NCI-H1436 (cell line): ENCODE measurements at regions not wholly inside any gene's neighbourhood (a gene's known extent, or its start where the extent isn't known, plus 50 kb on each side); places are given as distances from the start of the nearest gene placed in this dataset.
A peak's percentile ranks its signal among the peaks of the same experiment; 100 is the strongest.

Experiments used
- DNase-seq: peaks from one replicate; lab custom pipeline; 2025; lab: John Stamatoyannopoulos, UW

DNA sequence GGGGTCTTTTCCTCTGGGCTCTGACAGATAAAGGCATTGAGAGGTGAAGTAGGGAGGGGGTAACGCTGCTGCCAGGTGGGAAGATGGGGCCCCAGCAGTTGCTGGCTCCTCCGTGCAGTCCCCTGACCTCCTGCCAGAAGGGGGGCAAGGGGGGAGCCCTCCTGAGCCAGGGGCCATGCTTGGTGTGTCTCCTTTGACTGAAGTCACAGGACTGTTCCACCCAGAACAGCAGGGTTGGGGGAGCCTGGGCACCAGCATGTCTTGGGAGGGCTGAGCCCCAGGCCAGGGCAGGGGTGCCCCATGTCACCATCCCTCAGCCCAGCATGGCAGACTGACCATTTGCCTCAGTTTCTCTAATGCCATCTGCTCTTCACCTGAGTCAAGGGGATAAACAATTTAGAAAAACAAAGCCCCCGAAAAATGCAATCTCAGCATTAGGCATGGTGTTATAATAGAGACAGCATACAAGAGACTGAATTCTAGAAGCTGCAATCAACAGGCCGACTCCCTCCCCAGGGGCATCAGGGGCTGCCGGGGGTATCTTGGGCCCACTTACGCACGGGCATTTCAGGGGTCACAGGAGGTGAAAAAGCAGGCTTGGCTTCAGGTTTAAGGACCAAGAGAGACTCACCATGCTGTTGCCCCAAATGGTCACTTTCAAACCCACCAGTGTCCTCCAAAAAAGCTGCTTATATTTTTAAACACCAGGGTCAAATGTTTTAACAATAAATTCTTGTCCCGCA lies 108.6 kb upstream of the GPR26 start:
- no peak for DNase-seq

DNA sequence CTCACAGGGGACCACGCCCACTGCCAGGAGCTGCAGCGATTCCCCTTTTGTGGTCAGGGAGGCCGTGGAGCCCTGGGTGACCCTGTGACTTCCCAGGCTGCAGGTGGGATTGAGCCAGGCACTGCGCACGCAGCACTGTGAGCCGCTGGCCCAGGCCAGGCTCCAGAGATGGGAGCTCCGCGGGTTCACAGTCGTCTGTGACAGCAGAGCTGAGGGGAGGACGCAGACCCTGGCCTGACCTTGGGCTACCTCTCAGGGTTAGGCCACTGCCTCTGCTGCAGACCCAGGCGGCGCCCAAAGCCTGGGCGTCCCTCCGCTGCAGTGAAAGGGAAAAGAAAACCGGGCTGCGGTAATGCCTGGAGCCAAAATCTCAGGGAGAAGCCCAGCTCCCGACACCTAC lies 107.5 kb upstream of the GPR26 start:
- no peak for DNase-seq

DNA sequence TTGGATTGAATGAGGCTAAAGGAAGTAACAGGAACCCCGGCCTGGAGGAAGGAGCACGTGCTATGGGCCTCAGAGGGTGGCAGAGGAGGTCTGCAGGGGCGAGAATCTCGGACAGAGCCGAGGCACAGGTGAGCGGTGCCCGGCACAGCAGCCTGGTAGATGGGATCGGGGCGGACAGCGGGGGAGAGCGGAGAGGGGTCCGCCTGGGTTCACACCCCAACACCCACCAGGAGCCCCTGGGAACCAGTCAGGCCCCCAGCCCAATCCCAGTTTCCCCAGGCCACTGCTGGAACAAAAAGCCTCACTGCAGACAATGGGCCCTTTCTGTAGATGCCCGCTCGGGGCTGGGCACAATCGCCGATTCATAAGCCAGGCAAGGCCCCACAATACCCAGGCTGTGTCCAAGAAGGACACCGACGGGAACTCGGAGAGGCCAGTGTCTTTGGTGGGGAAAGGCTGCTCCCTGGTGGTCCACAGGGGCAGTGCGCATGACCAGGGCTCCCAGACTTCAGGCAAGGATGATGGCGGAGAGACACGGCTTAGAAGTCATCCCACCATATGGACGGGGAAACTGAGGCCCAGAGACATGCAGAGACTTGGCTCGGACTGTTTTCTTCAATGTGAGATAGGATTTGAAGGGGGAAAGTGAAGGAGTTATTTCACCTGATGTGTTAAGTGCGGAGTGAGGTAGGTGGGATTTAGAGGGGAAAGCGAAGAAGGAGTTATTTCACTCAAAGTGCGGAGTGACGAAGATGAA lies 106.9 kb upstream of the GPR26 start:
- peak; percentile 78 for DNase-seq

DNA sequence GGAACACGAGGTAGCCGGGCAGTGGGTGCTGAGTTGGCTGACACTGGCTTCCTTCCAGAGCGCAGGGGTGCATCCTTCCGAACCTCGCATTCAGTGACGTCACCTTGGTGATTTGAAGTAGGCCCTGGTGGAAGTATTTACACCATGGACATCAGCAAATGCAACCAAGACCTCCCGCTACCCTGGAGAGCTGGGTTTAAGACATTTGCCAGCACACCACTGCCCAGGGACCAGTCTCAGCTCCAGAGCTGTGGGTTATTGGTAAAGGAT lies 106.4 kb upstream of the GPR26 start:
- no peak for DNase-seq

DNA sequence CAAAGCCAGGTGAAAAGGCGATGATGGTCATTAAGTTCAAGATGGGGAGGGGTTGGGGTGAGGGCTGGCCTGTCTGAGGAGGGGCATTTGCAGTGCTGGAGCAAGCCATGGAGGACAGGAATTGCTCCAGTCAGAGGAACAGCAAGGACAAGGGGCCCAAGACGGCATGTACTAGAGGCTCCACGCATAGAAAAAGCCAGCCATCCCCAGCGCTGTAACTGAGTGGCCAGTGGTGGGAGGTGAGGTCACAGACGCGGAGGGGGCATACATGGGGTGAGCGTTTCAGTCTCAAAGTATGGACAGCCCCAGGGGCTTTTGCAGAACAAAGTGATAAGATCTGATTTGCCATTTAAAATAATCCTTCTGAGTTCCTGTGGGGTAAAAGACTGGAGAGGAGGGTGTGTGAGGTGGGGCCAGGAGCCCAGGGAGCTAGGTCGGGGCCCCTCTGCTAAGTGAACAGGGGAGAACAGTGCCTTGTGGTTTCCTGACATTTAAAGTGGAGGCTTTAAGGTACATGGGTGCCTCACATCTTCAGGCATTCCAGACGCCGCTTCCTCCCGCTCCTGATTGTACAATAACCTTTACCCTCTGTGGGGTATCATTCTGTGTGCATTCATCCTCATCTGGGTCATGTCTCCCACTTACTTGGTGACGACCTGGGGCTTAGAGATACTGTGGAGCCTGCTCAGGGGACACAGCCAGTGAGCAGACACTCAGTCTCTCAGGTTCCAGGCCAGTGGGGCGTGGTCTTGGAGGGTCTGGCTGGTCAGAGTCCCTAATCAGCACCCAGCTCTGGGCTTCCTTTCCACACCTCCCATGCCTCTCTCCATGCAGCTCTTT lies 105.6 kb upstream of the GPR26 start:
- DNase-seq, result no peak

DNA sequence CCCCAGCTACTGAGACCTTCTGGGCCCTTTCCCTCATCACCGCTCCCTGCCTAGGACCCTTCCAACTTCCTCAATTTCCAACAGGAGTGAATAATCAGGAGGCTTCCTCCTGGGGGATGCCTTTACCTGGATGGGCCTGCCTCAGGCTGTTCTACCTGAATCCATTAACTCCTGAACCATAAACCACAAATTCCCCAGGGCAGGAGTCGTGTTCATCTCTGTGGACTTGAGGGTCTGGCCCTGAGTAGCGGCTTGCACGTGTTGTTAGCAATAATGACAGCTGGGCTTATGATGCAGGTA lies 105.1 kb upstream of the GPR26 start:
- no peak for DNase-seq

DNA sequence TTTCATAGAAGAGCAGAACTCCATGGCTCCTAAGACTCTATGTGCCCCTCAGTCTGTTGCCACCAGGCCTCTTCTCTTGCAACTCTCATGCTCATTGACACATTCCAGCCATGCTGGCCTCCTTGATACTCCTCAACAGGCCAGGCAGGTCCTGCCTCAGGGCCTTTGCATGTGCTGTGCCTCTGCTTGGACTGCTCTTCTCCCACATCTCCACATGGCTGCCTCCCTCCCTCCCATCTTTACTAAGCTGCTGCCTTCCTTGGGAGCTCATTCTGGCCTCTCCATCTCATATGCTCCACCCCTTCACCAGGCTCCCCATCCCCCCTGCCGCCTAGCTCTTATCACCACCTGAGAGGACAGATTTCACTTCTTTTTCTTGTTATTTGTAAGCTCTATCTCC lies 103.8 kb upstream of the GPR26 start:
- no peak for DNase-seq

DNA sequence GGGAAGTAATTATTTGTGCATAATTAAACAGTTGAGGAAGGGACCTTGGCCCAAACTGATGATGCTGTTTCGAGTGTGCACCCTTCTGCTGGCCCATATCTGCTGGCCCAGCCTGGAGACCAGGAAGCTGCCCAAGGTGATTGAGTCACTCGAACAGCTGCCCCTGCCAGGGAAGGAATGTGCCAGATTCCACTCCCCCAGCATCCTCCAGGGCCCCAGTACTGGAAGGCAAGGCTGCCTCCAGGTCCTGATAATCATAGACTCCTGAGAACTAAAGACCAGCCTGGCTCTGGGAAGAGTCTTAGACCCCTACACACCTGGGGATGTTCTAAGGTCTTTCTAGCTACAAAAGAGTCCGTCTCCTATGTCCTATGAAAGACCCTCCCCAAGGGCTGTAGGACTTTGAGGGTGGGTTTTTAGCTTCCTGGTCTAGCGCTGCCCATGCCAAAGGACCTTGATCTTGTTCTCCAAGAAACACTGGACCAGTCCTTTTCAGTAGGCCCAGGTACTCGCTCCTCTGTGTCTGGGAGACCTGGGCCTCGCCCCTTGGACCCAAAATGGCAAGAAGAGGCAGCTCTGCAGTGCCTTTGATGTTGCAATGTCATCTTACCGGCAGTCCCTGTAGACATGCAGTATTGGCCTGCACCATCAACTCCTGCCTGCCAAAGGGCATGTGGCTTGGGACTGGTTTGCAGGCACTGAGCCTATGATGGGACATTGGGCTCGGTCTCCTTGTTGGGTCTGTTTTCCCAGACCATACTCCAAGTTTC lies 103.2 kb upstream of the GPR26 start:
- no peak for DNase-seq

DNA sequence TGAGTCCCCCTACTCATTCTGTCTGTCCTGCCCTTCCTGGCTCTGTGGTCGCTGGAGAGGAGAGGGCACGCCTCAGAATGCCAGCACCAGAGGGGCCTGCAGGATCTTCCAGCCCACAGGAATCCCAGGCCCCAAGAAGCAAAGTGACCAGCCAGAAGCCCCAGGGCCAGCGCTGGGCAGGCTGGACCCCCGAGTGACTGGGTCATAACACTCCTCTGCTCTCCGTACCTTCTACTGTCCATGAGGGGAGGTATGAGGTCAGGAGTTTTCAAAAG lies 102.6 kb upstream of the GPR26 start:
- no peak for DNase-seq

DNA sequence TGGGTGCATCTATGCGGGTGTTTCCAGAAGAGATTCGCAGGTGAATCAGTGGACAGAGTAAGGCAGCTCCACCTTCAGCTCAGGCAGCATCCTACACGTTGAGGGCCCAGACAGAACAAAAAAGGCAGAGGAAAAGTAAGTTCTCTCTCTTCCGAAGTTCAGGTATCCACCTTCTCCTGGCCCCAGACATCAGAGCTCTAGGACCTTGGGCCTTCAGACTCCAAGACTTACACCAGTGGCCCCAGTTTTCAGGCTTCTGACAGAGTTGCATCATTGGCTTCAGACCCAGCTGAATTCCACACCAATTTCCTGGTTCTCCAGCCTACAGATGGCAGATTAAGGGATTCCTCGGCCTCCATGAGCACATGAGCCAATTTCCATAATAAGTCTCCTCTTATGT lies 102.2 kb upstream of the GPR26 start:
- DNase-seq, result no peak

DNA sequence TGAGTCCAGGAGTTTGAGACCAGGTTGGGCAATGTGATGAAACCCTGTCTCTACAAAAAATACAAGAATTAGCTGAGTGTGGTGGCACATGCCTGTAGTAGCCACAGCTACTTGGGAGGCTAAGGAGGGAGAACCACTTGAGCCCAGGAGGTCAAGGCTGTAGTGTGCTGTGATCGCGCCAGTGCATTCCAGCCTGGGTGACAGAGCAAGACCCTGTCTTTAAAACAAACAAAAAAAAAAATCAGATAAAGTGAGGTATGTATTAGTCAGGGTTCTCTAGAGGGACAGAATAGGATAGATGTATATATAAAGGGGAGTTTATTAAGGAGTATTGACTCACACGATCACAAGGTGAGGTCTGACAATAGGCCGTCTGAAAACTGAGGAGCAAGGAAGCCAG lies 101.5 kb upstream of the GPR26 start:
- DNase-seq, result no peak

DNA sequence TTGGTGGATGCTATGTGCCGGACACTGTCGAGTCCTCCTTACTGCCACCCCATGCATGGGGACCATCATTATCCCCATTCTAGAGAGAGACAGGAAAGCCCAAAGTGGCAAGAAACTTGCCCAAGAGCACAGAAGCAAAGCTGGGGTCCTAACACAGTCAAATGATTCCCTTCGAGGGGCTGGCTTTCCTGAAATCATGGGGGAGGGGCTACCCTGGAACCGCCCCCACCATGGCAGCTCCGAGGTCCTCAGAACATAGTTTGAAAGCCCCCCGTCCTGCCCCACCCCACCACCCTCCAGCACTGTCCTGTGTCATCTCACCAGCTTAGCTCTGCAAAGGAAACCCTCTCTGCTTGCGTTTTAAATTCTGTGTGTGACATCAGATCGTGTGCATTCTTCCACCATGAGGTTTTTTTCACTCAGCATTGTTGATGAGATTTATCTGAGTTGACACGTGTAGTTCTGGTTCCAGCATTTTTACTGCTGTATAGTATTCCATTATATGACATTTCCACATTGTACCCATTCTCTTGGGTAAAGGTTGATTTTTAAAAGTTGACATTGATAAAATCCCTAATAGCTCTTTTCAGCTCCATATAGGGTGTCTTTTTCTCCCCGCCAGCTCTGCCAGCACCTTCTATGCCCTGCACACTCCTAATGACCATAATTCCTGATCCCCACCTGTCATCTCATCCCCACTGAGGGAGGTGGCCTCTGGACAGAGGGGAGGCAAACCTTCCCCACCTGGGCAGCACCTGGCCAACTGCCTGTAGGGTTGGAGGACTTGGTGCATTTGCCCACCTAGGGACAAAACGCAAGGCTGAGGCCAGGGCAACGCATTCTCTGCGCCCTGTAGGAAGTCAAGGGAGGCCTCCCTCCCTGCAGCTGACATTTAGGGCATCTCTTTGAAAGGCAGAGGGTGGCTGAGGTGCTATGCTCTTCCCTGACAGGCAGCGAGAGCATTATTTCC lies 100.2 kb upstream of the GPR26 start:
- no peak for DNase-seq

DNA sequence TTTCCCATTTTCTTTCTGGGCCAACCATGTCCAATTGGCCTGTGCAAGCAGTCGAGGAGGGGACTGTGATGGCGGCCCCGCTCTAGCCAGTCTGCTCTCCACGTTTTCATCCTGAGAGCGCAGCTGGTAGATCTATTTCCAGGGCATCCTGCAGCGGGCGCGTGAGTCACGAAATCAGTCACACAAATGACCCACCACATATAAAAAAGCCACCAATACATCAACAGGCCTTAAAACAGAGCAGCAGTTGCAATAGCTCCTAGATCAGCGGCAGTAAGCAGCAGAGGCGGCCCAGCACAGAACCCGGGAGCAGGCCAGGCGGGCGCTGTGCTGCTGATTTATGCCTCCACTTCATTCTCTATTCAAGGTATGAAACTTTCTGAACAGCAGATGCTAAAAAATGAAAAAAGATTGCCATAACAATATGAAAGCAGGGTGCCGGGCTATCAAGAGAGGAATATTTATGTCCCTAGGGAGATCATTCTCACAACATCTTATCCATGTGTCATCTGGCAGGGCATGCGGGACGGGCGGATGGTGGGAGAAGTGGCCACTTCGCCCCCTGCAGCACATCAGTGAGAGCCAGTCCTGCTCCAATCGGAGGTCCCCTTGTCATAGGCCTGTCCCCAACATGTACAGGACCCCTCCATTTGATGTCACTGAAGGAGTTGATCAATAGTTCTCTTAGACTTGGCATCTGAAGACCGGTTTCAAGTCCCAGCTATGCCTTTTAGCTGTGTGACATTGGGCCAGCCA lies 98.0 kb upstream of the GPR26 start:
- DNase-seq, result no peak

DNA sequence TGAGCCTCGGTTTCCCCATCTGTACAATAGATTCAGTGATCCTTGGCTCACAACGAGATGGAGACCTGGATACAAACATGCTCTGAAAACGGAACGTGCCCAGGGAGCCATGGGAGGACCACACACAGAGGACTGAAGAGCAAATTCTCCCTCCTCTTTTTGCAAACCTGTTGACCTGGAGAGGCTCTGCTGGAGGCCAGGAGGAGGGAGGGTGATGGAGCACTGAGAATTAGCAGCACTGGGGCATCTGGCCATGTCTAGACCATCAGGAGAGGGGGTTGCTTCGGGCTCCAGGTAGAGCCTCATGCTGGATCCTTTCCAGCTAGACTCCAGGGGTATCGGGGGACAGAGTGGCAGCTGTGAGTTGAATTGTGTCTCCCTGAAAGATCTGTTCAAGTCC lies 97.4 kb upstream of the GPR26 start:
- no peak for DNase-seq

DNA sequence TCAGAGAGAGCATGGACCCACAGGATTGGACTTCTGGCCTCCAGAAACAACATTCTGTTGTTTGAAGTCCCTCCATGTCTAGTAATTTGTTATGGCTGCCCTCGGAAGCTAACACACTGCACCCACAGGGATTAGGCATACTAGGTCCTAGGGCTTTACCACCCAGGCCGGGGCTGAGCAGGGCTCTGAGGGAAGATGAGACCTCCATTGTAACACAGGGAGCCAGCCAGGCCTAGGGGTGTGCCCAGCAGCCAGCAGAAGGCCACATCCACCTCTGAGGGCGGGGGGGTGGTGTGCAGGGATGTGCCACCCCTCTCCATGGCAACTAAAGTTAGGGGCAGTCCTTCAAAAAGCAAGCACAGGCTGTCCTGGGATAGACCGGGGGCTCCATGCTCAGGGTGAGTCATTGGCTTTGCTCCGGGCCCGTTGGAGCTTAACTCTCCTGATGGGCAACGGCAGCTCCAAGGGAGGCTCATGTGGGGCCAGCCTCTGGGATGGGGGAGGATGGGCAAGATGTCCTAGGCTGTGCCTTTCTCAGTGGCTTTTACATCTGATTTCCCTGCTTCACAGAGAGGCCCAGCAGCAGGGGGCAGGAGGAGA lies 96.6 kb upstream of the GPR26 start:
- no peak for DNase-seq

DNA sequence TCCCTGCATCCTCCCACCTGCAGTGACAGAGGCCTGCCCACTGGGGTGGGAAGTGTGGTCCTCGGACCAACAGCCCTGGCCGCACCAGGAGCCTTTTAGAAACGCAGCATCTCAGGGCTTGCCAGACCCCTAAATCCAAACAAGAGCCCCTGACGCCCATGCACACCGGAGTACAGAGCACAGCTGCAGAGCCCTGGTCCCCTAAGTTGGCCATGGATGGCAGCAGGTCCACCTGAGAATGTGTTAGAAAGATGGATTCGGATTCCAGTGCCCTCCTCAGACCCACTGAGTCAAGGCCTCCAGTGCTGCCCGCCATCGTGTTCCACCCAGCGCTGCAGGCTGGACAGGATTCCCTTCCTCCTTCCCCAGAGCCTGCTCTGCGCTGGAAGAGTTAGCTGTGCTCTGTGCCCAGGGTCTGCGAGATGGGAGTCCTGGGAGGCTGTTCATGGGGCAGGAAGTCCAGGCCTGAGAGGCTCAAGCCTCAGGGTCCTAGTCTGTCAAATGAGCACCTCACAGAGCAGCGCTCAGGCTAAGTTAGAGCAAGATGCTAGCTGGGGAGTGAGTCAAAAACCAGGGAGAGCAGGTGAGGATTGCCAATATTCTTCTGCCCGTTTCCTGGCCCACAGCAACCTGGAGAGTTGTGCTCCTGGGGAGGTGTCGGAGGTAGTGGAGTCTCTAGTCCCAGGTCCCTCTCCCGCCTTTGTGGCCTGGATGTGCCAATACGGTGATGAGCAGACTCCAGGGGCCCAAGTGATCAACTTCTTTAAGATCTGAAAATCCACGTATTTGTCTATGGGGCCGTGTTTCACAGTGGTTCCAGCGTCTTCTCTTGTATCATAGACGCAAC lies 95.9 kb upstream of the GPR26 start:
- no peak for DNase-seq

DNA sequence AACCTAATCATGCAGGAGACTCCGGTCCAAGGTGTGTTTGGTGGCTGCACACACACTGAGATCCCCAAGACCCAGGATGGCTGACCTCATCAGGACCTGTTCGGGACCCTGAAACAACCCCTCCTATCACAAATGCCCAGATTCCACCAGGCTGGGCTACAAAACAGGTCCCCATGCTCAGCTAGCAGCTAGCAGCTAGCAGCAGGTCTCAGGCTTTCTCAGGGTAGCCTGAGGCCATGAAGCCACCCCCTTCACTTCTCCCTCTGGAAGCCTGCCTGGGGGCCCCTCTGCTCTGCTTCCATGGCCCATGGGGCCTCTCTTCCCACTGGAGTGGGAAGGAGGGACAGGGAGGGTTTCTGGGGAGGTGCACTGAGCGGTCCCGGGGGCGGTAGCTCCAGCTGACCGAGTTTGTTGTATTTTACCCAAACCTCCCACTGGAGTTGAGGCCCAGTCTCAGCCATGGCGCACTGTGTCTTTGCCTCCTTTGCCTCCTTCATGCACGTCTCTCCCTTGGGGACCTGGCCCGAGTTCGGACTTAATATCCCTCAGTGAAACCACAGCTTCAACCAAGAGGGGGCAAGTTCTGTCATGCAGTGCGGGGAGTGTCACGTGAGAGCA lies 95.1 kb upstream of the GPR26 start:
- DNase-seq, result no peak

DNA sequence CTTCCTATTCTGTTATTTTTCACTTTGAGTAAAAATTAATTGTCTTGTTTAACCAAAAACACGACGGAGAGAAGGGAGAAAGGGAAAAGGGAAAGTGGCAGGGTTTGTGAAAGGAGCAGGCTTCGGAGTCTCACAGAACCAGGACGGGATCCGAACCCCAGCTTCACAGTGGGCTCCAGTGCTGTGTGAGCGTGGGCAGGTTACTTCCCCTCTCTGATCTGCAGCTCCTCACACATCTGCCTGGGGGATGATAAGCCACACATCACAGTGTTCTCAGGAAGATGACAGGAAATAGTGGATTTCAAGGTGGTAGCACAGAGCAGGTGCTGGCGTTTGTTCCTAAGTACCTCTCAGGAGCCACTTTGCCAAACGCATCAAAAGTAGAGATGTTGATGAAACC lies 94.2 kb upstream of the GPR26 start:
- DNase-seq, result no peak
